ENCODE measurements at regions not wholly inside any gene's neighbourhood (a gene's known extent, or its start where the extent isn't known, plus 50 kb on each side); places are given as distances from the start of the nearest gene placed in this dataset.

DNA sequence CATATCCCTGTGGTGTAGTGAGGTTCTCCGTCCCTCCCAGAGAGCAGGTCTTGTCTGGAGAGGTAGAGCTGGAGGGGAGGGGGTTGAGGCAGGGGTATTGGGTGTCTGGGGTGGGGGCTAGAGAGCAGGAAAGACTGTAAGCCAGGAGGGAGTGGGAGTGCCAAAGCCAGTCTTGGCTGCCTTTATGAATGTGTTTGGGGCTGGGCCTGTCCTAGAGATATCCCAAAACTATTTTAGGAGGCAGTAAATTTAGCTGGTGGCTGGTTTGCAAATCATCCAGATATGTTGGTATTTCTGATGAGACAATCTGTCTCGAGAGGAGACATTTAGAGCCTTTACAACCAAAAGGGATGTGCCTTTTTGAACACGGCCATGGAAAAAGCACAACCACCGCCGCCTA lies 166.6 kb downstream of the TLE3 start:
- no peak for DNase-seq

DNA sequence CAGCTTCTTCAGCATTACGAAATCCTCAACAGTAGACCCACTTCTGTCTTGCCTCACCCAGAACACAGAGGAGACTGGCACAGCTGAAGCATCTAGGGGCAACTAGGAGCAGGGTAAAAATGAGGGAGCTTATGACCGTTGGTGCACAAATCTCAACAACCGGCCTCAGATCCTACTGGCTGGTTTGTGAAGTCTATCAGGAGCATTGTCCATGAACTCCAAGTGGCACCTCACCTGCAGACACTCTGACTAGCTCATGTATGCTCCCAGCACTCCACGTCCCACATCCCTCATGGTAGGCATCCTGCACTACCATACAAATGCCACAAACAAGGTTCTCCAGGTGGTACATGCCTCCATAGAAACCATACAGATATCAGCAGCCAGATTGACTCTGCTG lies 163.1 kb downstream of the TLE3 start:
- no peak for DNase-seq

DNA sequence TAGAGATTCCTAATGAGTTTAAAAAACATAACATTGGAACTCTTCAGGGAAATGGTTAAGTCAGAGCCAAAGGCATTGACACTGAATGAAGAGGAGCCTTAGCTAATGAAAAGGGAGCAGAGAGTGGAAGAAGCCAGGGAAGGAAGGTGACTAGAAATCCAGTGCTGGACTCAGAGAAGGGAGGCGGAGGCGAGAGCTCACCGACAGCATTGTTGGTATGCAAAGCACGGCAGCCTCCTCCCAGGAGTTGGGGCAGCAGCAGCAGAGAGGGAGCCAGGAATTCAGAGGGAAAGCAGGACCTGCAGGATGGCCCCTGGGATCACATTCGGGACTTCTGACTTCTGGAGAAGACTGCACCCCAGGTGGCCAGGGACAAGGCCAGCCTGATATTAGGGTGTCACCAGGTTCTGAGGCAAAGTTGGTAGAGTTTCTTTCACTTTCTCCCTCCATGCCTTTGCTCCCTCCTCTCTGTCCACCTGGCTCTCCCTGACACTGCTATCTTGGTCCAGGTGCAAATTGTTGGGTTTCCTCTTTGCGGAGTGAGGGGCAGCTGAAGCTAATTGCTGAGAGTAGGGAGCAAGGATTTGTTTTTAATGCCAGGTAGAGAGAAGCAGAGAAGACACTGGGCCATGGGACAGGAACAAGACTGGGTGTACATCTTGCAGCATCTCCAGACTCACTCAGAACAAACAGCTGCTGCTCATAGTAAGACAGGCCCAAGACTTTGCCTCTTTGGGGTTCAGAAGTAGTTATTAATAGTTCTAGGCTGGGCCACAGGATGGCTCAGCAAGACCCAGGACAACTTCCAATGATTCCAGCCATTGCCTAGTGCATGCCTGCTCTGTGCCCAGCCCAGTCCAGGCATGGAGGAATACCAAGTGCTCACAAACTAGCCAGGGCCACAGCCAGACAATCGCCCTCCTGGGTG lies 157.9 kb downstream of the TLE3 start:
- no peak for DNase-seq

DNA sequence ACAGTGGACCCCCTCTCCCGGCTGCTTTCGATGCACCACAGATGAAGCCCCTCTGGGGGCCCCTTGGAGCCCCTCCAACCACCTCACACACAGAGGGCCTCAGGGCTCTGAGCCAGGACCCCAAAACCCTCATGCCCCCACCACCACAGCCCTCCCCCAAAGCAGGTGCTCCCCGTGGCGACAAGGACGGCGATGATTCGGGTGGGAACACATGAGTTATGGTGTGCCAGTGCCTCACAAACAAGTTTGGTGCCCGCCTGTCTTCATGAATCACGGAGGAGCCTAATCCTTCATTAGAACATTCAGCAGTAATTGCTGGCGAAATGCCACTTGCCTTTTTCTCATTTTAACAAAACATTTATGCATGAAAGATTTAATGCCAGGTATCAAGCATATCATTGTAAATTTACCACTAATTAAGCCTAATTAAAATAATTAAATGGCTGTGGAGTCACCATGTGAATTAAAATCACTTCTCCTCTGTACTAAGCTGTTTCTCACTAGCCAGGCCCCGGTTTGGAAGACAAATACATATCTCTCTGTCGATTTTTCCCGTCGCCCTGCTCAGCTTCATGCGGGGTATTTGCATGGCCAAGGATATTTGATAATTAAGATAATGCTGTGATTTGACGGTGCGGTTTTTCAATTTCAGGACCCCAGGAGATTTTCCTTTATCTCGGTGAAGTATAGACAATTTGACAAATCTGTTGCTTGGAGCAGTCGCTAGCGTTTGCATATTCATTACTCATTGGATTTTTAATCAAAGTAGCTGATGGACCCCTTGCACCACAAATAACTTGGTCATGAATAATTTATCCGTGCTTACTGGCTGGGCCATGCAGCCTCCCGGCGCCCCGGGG lies 157.0 kb downstream of the TLE3 start:
- DNase-seq = no peak

DNA sequence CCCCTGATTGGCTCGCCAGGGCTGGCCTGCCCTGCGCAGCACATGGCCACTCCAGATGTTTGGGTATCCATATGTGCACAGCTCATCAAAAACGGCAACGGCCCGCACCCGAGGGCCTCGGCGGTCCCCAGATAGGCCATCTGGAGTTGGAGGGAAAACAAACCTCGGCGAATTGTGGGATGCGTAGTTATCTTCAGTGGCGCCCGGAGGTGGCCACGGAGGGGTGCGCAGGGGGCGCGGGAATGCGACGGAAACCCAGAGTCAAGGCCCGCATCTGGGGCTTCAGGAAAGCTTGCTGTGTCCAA lies 156.5 kb downstream of the TLE3 start:
- no peak for DNase-seq

DNA sequence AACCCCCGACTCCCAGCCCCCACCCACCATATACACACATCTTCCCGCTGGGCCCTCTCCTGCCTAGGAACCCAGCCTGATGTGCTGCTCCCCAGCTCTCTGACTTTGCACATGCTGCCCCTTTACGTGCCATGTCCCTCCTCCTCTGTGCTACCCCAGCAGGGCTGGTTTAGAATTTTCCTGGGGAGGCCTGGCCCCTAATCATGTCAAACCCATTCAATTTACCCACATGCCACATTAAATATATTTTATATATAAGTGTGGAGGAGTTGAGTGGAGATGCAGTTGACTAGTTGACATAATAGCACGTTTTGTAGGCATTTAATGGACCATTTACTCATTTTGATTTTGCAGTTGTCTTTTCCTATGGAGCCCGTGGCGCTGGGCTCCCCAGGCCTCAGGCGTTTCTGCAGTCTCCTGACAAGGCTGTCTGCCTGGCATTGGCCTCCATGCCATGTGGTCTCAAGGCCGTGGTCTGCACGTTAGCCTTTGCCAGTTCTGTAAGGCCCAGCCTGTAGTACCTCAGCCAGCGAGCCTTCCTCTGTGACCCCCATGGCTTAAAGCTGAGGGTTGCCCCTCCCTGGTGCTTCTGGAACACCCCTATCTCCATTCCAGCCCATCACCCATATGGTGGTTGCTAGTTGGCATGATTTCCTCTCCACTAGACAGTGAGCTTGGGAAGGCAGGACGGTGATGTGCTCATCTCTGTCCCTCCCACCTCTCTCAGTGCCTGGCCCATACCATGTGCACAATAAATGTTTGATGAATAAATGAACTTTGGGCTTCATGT lies 155.8 kb downstream of the TLE3 start:
- DNase-seq = no peak

DNA sequence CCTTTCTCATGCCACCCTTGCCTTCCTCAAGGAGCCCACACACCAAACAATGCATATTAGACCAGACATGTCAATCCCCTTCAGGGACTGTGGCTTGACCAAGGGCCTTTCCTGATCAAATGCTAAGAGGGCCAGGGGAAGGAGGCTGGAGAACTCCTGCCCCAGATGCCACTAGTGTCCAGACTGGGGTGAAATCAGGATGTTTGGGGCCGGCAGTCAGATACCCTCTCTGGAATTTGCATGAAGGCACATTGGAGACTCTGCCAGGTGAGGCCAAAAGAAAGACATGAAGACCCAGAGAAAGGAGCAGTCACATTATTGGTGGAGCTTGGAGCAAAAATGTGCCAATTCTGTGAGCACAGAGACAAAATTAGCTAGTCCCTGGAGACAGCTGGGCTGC lies 154.1 kb downstream of the TLE3 start:
- no peak for DNase-seq

DNA sequence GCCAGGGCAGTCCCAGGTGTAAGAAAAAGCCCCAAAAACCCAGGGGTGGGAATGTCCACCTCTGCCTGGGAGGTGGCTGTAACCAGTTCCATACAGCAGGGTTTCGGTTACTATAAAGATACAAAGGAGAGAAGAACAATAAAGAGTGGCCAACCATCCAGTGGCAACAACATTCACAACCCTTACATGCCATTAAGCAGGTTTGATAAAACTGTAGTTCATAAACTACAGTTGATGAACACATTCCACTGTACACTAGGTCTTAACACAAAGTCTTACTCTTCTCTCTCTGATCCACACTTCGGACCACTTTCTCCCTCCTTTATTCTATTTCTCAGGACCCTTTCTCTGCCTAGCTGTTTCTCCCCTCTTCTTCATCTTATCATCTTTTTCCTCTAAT lies 152.0 kb downstream of the TLE3 start:
- DNase-seq = no peak

DNA sequence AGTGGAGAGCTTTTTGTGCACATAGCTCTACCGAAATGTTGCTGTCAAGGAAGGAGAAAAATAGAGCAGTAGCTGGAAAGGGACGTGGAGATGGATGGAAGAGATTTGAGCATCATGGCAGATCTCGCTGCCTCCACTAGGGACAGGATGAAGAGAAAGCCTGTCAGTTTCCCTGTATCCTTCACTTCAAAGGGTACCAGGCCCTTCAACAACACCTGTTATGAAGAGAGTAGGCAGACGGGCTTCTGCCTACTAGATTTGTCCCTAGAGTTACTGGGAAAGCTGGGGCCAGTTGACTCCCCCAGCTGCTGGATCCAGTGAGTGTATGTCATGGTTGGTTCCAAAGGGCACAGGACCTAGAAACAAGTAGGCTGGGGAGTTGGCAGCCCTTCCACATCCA lies 150.8 kb downstream of the TLE3 start:
- DNase-seq = no peak

DNA sequence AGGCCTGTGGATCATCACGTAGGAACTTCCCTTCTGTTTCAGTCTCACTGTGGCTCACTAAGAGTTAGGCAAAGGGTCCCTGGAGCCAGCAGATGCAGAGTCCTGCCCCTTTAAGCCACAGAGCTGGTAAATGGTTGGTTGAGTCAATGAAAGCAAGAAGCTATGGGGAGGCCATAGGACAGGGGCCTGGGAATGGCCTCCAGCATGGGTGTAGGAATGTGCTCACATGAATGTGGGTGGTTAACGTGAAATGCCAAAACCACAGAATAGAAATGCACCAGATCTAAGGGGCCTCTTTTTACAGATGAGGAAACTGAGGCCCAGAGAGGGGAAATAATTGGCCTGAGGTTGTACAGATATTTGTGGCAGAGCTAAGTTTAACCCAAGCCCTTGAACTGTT lies 150.3 kb downstream of the TLE3 start:
- no peak for DNase-seq

DNA sequence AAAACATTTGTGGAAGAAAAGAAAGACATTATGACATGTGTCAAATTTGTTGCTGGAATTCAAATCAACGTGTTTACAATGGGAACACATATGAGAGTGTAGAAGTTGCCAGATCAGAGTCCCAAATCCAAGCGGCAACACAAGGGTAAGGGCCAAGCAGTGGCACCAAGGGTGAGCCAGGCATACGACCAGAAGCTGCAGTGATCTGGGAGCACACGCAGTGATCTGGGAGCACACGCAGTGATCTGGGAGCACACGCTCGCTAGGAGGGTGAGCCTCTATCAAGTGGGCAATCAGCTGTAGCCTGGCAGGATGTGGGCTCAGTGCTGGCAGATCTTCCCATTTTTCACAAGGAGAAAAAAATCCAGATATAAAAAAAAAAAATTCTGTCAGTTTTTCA lies 148.2 kb downstream of the TLE3 start:
- DNase-seq = no peak

DNA sequence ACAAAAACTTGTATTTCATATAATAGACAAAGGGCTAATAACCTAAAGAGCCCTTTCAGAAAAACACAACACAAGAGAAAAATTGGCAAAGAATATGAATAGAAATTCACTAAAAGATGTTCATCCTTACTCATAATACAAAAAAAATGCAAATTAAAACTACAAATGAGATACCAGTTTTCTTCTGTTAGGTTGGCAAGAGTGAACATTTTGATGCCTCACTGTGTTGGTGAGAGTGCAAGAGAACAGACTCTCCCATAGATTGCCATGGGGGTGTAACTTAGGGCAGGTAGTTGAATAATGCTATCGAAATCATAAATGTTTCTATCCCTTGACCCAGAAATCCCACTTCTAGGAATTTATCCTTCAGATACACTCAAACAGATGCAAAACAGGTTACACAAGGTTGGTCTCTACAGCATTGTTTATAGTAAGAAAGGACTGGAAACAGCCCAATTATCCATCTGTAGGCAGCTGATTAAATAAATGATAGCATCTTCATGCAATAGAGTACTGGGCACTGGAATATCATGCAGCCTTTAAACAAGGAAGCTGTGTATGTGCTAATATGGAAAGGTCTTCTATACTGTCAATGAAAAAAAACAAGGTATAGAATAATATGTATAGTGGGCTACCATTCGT lies 146.3 kb downstream of the TLE3 start:
- DNase-seq = no peak

DNA sequence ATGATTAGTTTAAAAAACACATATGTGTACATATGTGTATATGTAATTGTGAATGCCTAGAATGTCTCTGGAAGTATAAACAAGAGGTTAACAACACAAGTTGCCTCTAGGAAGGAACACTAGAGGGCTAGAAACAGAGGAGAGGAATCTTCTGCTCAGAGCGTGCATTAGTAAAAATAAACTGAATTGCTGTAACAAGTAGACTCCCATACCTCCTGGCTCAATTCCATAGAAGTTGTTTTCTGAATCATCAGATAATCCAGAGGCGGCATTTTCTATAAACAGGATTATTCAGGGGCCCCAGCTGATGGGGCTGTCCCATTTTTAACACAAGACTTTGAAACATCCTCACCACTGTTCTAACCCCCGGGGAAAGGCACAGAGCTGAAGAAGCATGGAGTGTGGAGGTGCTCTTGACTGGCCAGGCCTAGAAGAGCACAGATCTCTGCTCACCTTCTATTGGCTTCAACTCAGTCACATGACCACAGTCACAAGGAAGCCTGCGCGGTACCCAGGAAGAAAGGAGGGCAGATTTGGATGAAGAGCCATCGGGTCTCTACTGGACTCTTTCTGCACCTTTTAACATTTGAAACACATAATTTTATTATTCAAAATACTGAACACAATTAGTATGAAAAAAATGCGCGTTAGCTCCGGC lies 145.7 kb downstream of the TLE3 start:
- no peak for DNase-seq

DNA sequence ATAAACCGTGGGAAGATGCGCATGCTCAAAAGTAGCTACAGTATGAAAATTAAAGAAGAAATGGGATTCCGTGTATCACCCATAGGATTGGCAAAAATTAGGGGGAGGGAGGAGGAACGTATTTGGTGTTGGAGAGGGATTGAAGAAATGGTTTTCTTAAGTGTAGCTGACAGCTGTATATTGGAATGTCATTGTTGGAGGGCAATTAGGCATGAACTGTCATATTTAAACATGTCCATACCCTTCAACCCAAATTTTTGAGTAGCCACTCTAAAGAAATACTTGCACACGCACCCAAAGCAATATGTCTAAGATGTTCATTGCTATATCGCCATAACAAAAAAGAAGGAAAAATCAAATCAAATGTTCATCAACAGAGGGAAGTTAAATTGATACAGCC lies 144.7 kb downstream of the TLE3 start:
- no peak for DNase-seq

DNA sequence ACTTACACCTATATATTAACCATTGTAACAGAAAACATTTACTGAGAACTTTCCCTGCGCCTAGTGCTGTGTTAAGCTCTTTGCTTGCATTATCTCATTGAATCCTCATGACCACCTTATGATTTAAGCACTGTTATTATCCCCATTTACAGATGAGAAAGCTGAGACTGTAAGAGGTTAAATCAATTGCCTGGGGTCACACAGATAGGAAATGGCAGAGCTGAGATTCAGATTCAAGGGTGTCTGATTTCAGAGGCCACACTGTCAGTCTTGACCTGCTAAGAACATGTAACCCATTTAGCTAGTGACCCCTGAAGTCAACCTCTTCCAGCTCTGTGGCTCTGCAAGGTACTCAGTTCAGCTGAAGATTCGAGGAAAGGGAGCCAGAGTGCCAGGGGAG lies 143.9 kb downstream of the TLE3 start:
- no peak for DNase-seq

DNA sequence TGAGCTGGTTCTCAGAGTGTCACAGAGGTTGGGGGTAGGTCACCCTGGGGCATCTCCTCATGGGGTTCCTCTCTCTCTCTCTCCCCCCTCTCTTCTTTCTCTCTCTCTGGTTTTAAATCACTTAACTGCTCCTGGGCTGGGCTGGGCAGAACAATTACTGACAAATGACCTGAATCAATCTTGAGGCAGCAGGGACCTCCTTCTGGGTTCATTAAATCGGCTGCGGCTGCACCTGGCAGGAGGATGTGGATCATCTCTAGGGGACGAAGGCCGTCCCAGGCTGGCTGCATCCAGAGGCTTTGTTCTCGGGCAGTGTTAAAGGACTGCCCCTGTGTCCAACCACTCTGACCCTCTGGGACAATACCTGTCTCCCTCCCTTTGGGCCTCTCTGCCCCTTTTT lies 143.1 kb downstream of the TLE3 start:
- DNase-seq = no peak

DNA sequence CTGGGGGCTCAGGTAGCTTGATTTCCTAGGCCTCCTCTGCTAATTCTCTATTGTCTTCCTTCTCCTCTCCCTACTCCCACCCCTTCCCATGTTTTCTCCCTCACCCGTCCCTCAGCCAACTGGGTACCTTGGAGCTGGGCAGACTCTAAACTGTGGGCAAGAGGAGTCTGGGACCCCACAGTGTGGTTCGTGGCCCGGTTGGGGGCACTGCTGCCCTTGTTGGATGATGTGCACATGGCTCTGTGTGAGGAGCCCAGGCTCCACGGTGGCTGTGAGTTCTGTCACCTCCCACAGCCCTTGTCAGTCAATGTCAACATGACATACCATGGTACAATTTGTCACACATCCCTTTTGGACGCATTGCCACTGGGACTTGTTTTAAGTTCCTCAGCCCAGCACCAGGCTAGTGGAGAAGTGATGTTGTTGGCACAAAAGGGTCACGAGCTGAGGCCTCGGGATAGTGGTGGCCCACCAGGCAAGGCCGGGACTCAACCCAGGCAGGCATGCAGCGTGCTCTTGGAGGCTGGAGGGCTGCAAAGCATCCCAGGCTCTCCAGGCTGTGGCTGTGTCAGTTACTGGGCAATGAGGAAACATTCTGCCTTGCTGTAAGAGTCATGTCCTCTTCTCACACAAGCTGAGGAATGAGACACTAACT lies 142.3 kb downstream of the TLE3 start:
- no peak for DNase-seq

DNA sequence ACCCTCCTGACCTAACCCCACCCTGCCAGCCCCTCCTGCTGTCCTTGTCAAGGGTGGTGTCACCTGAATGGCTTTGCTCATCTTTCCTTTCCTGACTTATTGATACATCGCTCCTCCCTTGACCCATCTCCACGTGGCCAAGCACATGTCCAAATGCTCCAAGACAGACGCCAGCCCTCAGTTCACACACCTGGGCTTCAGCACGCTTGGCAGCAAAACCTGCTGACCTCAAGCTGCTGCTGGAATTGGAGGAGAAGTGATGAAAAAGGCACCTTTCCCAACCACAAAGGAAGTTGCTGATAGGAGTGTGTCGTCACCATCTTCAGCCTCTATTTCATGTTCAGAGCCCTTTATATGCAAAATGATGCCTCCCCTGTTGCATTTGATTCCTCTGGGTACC lies 141.3 kb downstream of the TLE3 start:
- DNase-seq = no peak

DNA sequence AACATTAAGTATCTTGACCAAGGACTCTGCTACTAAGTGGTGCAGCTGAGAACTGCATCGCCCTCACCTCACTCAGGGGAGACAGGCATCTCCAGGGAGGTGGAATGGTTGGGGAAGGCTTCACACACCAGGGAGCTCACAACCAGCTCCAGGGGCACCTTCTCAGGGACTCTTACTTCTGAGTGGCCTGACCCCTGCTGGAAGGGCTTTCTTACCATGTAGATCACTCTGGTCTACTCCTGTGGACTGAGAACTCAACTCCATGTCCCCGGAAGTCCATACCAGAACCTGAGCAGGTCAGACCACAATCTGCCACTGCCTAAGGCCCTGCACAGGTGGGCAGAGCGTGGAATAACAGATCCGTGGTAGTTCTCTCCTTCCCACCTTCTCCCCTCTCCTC lies 140.5 kb downstream of the TLE3 start:
- no peak for DNase-seq

DNA sequence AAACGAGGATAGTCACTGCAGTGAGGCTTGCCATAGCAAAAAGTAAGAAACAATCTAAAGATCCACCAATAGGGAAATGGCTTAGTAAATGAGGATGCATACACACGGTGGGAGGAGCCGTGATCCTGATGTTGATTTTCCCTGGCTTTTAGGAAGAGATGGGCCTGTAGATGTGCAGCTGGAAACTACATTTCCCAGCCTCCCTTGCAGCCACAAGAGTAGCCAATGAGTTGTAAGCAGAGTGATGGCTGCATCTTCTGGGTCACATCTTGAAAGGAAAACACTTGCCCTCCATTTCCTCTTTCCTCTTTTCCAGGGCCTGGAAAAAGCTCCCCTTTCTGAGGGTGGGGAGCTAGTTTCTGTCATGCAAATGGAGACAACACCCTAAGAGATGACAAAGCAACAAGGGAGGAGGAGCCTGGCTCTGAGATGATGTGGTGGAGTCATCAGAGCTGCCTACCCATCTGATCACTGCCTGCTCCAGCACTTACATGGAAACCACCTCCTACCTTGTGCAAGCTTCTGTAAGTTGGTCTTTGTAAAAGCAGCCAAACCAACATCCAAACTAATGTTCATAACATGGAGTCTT lies 139.1 kb downstream of the TLE3 start:
- DNase-seq = no peak

DNA sequence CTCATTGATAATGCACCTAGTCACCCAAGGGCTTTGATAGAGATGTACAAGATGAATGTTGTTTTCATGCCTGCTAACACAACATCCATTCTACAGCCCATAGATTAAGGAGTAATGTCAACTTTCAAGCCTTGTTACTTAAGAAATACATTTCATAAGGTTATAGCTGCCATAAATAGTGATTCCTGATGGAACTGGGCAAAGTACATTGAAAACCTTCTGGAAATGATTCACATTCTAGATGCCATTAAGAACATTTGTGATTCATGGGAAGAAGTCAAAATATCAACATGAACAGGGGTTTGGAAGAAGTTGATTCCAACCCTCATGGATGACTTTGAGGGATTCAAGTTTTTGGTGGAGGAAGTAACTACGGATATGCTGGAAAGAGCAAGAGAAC lies 135.2 kb downstream of the TLE3 start:
- DNase-seq = no peak

DNA sequence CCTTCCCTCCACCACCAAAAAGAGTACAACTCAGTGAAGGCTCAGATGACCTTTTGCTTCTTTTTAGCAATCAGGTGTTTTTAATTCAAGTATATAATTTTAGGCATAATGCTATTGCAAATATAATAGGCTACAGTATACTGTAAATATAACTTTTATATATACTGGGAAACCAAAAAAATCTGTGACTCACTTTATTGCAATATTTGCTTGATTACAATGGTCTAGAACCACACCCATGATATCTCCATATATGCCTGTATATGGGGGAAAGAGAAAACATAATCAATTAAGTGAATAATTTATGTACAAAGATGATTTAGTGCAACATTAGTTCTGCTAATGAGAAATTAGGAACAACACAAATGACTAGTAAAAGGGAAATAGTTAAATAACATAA lies 134.3 kb downstream of the TLE3 start:
- no peak for DNase-seq
